Duodenal mucosa (tissue), 2 donors: ENCODE measurements at regions not wholly inside any gene's neighbourhood (a gene's known extent, or its start where the extent isn't known, plus 50 kb on each side); places are given as distances from the start of the nearest gene placed in this dataset.

ENCODE experiments used
- H3K27ac ChIP-seq: one replicate; pipeline ENCODE4 v1.7.0; 2013; ENCODE audit warnings: low read depth, low read length
- H3K27me3 ChIP-seq, 2 donors: one replicate each; pipeline ENCODE4 v1.7.0; 2013; ENCODE audit warnings: low read length in 2 of 2, control low read depth in 1 of 2; ENCODE audit not compliant: insufficient read depth in 2 of 2, control insufficient read depth in 1 of 2
- H3K36me3 ChIP-seq, 2 donors: one replicate each; pipeline ENCODE4 v1.7.0; 2013; ENCODE audit warnings: low read length in 2 of 2, control low read depth in 1 of 2; ENCODE audit not compliant: insufficient read depth in 2 of 2, control insufficient read depth in 1 of 2
- H3K4me1 ChIP-seq, 2 donors: one replicate each; pipeline ENCODE4 v1.7.0; 2013; ENCODE audit warnings: low read length in 2 of 2, control low read depth in 1 of 2; ENCODE audit not compliant: insufficient read depth in 2 of 2, control insufficient read depth in 1 of 2
- H3K4me3 ChIP-seq, 2 donors: one replicate each; pipeline ENCODE4 v1.7.0; 2013; ENCODE audit warnings: low read length in 2 of 2, low read depth in 1 of 2
- H3K9ac ChIP-seq, 2 donors: one replicate each; pipeline ENCODE4 v1.7.0; 2013; ENCODE audit warnings: low read length in 2 of 2, low read depth in 1 of 2
- H3K9me3 ChIP-seq, 2 donors: one replicate each; pipeline ENCODE4 v1.7.0; 2013; ENCODE audit warnings: low read length in 2 of 2, control low read depth in 1 of 2; ENCODE audit not compliant: control insufficient read depth in 1 of 2

GRCh38 chr4:13292372-13292771, 191.8 kb downstream of the RAB28 start:
- no peak overlapping the region for H3K4me3 ChIP-seq
- H3K9ac ChIP-seq = no peak overlapping the region
- peaks cover 3 to 5% of the 10 kb centered on the region in 2 donors for H3K9me3 ChIP-seq
- H3K27me3 ChIP-seq = no peaks in the 10 kb centered on the region
- peaks cover 0 to 20% of the 10 kb centered on the region in 2 donors for H3K4me1 ChIP-seq
- H3K27ac ChIP-seq = no peak overlapping the region
- H3K36me3 ChIP-seq = no peaks in the 10 kb centered on the region

DNA sequence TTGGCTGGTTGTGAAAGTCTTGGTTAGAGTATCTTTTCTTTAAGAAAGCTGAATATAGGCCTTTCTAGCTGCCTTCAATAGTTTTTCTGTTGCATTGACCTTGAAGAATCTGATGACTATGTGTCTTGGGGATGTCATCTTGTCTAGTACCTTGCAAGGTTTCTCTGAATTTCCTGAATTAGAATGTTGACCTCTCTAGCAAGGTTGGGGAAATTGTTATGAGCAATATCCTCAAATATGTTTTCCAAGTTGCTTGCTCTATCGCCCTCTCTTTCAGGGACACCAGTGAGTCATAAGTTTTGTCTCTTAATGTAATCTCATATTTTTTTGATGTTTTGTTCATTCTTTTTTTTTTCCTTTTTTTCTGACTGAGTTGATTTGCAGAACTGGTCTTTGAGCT, 194.7 kb downstream of the RAB28 start:
- H3K9ac ChIP-seq = no peak overlapping the region
- peaks cover 0 to 5% of the 10 kb centered on the region in 2 donors for H3K9me3 ChIP-seq
- no peak overlapping the region for H3K27ac ChIP-seq
- H3K27me3 ChIP-seq = no peaks in the 10 kb centered on the region
- H3K4me1 ChIP-seq = peaks cover 0 to 6% of the 10 kb centered on the region in 2 donors
- H3K4me3 ChIP-seq = no peak overlapping the region
- H3K36me3 ChIP-seq = no peaks in the 10 kb centered on the region

DNA sequence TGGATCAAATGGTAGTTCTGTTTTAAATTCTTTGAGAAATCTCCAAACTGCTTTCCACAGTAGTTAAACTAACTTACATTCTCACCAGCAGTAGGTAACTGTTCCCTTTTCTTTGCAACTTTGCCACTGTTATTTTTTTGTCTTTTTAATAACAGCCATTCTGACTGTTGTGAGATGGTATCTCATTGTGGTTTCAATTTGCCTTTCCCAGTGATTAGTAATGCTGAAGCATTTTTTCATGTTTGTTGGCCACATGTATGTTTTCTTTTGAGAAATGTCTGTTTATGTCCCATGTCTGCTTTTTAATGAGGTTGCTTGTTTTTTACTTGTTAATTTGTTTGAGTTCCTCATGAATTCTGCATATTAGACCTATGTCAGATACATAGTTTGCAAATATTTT, 198.8 kb downstream of the RAB28 start:
- Histone ChIP-seq H3K27ac (no peak overlapping the region), H3K4me3 (no peak overlapping the region), H3K9ac (no peak overlapping the region), H3K36me3 (no peaks in the 10 kb centered on the region), H3K4me1 (no peaks in the 10 kb centered on the region), H3K27me3 (no peaks in the 10 kb centered on the region), H3K9me3 (peaks cover 0 to 5% of the 10 kb centered on the region in 2 donors)

GRCh38 chr4:13284932-13285331, 199.2 kb downstream of the RAB28 start:
- Histone ChIP-seq H3K27ac (no peak overlapping the region), H3K4me1 (no peaks in the 10 kb centered on the region), H3K9ac (no peak overlapping the region), H3K27me3 (no peaks in the 10 kb centered on the region), H3K36me3 (no peaks in the 10 kb centered on the region), H3K4me3 (no peak overlapping the region), H3K9me3 (peaks cover 0 to 5% of the 10 kb centered on the region in 2 donors)

- Histone ChIP-seq H3K9me3 (peaks cover 7 to 23% of the 10 kb centered on the region in 2 donors), H3K27me3 (no peaks in the 10 kb centered on the region), H3K36me3 (no peaks in the 10 kb centered on the region)
Observed at GRCh38 chr4:13276357-13276756, 207.8 kb downstream of the RAB28 start.

DNA sequence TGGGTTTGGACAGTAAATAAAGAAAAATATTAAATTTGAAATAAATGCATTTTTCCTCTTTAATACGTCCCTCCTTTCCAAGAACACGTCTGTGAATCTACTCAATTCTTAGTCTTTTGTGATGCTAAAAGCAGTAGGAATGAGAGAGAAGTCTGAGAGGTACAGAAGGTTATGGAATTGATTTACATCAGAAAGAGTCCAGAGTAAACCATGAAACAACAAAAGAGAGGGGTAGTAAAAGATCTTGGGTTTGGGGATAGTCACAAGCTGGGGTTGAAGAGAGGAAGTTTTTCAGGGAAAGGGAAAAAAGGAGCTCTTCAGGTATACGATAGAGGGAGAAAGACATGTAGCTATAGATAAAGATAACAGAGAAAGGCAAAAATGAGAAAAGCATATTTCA, 215.4 kb downstream of the RAB28 start:
- Histone ChIP-seq H3K36me3 (no peaks in the 10 kb centered on the region), H3K9me3 (peaks cover 4 to 5% of the 10 kb centered on the region in 2 donors), H3K9ac (no peak overlapping the region), H3K27me3 (no peaks in the 10 kb centered on the region), H3K4me3 (no peak overlapping the region), H3K27ac (no peak overlapping the region), H3K4me1 (no peaks in the 10 kb centered on the region)

More at GRCh38 chr4:13276357-13276756, 207.8 kb downstream of the RAB28 start:
- no peak overlapping the region for H3K27ac ChIP-seq
- H3K4me3 ChIP-seq = no peak overlapping the region
- no peaks in the 10 kb centered on the region for H3K4me1 ChIP-seq
- H3K9ac ChIP-seq = no peak overlapping the region

DNA sequence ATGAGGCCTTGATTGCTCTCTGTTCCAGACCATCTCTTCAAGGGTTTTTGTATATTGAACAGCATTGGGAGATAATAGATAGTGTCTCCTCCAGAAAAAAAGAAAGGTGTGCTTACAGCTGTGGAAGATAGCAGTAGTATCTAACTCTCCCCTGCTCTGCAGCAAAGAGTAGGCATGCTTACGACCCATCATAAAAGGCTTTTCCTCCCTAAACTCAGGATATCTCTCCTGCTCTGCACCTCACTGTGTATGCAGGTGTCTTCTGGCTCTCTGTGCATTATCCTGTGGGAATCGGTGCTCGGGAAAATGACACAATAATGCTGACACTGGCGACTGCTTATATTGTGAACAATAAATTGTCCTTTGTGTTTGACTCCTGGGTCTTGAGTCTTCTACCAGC, 216.0 kb downstream of the RAB28 start:
- H3K9ac ChIP-seq = no peak overlapping the region
- no peaks in the 10 kb centered on the region for H3K36me3 ChIP-seq
- H3K4me1 ChIP-seq = no peaks in the 10 kb centered on the region
- no peaks in the 10 kb centered on the region for H3K9me3 ChIP-seq
- H3K27ac ChIP-seq = no peak overlapping the region
- H3K4me3 ChIP-seq = no peak overlapping the region
- no peaks in the 10 kb centered on the region for H3K27me3 ChIP-seq

DNA sequence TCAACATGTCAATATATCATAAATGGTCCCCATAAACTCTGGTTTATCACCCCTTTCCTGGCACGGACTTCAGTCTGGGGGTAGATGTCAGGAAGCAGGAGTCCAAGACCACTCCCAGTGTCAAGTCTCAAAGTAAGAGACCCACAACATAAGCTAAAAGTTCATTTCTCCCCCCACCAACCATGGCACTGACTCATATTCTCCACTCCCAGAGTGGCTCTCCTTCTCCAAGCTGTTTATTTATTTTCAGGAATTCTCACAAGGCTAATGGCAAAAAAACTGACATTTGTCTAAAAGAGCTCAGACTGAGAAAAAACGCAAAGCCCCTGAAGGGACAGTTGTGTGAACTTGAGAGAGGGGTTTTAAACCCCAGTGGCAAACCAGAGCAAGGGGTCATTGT, 217.0 kb downstream of the RAB28 start:
- H3K27ac ChIP-seq = no peak overlapping the region
- H3K9ac ChIP-seq = no peak overlapping the region
- H3K9me3 ChIP-seq = no peaks in the 10 kb centered on the region
- H3K4me1 ChIP-seq = no peaks in the 10 kb centered on the region
- H3K36me3 ChIP-seq = no peaks in the 10 kb centered on the region
- H3K27me3 ChIP-seq = no peaks in the 10 kb centered on the region
- H3K4me3 ChIP-seq = no peak overlapping the region

DNA sequence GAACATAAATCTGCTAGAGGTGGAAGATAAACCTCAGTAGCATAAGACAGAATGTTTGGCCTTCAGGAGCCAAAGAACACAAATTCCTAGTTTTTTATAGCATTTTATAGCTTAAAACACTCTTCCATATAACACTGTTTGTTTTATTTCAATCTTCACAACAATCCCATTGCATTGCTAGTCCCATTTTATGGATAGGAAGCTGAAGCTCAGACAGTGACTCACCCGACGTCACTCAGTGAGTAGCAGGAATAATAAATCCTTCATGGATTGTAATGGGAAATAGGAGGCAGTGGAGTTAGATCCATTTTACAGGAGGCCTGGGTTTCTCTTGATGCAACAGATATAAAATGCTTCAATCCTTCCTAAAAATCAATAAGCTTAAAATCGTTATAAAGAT, 217.5 kb downstream of the RAB28 start:
- H3K36me3 ChIP-seq = no peaks in the 10 kb centered on the region
- H3K9ac ChIP-seq = no peak overlapping the region
- H3K4me3 ChIP-seq = no peak overlapping the region
- H3K9me3 ChIP-seq = no peaks in the 10 kb centered on the region
- no peaks in the 10 kb centered on the region for H3K27me3 ChIP-seq
- H3K4me1 ChIP-seq = no peaks in the 10 kb centered on the region
- no peak overlapping the region for H3K27ac ChIP-seq

DNA sequence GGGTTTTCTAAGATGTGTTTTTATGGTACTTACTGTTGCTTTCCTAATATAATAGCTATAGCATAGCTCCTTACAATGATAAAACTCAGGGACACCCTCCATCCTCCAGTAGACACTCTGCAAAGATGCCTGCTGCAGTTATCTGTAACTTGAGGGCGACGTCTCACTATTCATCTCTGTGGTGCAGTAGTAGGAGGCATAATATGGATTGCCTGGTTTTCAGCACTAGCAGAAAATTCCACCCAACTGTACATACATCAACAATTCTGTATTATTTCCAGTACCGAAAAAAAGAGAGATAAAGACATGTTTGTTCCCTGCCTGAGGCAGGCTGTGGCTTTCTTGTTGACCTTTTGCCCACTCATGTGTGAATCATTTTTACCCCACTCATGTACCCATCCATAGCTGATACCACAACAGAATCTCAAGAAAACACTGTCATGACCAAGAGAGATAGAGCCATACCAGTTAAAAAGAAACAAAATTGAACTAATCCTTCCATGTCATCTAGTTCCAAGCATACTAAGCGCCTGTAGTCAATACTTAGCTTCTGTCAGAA, 220.1 kb downstream of the RAB28 start:
- Histone ChIP-seq H3K27me3 (no peaks in the 10 kb centered on the region), H3K4me1 (no peaks in the 10 kb centered on the region), H3K27ac (no peak overlapping the region), H3K9me3 (no peaks in the 10 kb centered on the region), H3K9ac (no peak overlapping the region), H3K4me3 (no peak overlapping the region), H3K36me3 (no peaks in the 10 kb centered on the region)

DNA sequence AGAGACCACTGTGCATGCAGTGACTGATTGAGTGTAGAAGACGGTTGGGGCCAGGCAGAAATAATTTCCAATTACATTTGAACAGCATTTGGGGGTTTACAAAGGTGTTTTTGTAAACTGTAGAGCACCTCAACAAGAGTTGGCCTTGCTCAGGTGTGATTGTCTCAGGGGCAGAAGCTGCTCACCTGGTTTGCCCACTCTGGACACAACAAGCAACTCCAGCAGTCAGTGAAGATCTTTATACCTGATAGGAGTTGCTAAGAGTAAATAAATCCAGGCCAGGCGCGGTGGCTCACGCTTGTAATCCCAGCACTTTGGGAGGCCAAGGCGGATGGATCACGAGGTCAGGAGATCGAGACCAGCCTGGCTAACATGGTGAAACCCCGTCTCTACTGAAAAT, 221.3 kb downstream of the RAB28 start:
- no peaks in the 10 kb centered on the region for H3K36me3 ChIP-seq
- no peak overlapping the region for H3K27ac ChIP-seq
- H3K9ac ChIP-seq = no peak overlapping the region
- H3K27me3 ChIP-seq = no peaks in the 10 kb centered on the region
- no peaks in the 10 kb centered on the region for H3K4me1 ChIP-seq
- no peak overlapping the region for H3K4me3 ChIP-seq
- H3K9me3 ChIP-seq = no peaks in the 10 kb centered on the region
